ENCODE measurements at regions not wholly inside any gene's neighbourhood (a gene's known extent, or its start where the extent isn't known, plus 50 kb on each side); places are given as distances from the start of the nearest gene placed in this dataset.

DNA sequence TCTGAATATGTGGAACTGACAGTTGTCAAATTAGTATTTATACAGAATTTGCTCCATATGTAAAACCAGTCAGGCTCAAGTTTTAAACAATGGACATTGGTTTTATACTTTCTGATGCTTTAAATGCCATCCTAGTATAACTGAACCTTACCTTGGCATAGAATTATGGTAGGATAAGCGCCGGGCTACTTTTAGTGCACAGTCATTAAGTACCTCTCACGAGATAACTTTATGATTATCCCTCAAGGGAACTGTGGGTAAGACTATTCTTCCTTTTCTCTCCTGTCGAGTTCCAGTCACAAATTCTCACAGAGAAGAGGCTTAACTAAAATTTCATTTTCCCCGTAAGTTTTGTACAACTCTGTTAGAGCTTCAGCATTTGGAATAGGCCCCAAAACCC, 110.6 kb upstream of the PTPRK start:
- H3K27me3 ChIP-seq: no peaks in the 10 kb centered on the region
- H3K4me1 ChIP-seq: no peaks in the 10 kb centered on the region
- H3K9me3 ChIP-seq: no peaks in the 10 kb centered on the region
- no peaks in the 10 kb centered on the region for H3K36me3 ChIP-seq
- no peak overlapping the region for H3K27ac ChIP-seq
- intact Hi-C loops (cut with DNase I): no loop called here
- H3K4me3 ChIP-seq: no peak overlapping the region
- DNase-seq (ENCODE audit: low spot score in 2 of 2): no peak
- TF ChIP-seq, protein P1, sequence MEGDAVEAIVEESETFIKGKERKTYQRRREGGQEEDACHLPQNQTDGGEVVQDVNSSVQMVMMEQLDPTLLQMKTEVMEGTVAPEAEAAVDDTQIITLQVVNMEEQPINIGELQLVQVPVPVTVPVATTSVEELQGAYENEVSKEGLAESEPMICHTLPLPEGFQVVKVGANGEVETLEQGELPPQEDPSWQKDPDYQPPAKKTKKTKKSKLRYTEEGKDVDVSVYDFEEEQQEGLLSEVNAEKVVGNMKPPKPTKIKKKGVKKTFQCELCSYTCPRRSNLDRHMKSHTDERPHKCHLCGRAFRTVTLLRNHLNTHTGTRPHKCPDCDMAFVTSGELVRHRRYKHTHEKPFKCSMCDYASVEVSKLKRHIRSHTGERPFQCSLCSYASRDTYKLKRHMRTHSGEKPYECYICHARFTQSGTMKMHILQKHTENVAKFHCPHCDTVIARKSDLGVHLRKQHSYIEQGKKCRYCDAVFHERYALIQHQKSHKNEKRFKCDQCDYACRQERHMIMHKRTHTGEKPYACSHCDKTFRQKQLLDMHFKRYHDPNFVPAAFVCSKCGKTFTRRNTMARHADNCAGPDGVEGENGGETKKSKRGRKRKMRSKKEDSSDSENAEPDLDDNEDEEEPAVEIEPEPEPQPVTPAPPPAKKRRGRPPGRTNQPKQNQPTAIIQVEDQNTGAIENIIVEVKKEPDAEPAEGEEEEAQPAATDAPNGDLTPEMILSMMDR (IDR thresholded peaks at IDR 0.05): no peak

DNA sequence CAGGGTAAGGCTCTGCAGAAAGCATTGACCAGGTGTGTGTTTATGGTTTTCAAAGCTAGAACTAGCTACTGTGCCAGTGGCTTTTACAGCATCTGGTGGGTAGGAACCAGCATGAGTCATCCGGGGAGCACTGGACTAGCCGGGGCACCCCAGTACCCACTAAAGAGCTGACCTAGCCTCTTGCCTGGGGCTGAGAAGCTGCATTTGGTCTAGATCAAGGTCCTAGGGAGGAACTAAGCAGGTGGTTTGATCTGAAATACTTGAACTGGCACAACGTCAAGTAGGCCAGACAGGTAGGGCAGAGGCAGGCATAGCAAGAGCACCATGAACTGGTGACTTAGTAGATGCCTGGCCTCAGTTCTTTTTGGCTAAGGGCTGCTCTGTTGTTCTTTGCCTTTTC, 109.8 kb upstream of the PTPRK start:
- Histone ChIP-seq H3K9me3 (no peaks in the 10 kb centered on the region), H3K36me3 (no peaks in the 10 kb centered on the region), H3K27me3 (no peaks in the 10 kb centered on the region), H3K4me3 (no peak overlapping the region), H3K4me1 (no peaks in the 10 kb centered on the region), H3K27ac (no peak overlapping the region)
- TF ChIP-seq, protein P1 (IDR thresholded peaks at IDR 0.05): no peak
- intact Hi-C loops (cut with DNase I): no loop called here
- DNase-seq (ENCODE audit: low spot score in 2 of 2): no peak

DNA sequence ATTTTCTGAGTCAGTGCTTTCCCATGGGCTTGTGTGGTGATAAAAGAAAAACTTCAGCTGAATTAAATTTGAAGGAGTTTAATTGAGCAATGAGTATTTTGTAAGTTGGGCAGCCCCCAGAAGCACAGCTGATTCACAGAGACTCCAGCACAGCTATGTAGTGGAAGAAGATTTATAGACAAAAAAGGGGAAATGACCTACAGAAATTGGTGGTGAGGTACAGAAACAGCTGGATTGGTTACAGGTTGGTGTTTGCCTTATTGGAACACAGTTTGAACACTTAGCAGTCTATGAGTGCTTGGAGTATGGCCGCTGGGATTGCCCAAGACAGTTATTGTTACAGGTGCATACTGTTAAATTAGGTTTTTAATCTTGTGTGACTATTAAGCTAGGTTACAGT, 96.9 kb upstream of the PTPRK start:
- Histone ChIP-seq H3K9me3 (peaks cover 0 to 8% of the 10 kb centered on the region in 2 donors), H3K4me1 (no peaks in the 10 kb centered on the region), H3K4me3 (no peak overlapping the region), H3K27me3 (no peaks in the 10 kb centered on the region), H3K27ac (no peak overlapping the region), H3K36me3 (no peaks in the 10 kb centered on the region)
- TF ChIP-seq, protein P1 (IDR thresholded peaks at IDR 0.05): no peak
- DNase-seq (ENCODE audit: low spot score in 2 of 2): no peak
- intact Hi-C loops (cut with DNase I): no loop called here

DNA sequence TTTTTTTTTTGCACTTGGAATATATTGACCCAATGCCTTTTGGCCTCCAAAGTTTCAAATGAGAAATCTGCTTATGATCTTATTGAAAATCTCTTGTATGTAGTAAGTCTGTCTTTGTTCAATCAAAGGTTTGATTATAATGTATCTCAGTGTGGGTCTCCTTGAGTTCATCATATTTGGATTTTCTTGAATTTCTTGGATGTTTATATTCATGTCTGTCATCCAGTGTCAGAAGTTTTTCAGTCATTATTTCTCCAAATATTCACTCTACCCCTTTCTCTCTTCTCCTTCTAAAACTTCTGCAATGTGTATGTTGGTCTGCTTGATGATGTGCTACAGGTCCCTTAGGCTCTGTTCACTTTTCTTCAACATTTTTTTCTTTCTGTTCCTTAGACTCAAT, 95.9 kb upstream of the PTPRK start:
- intact Hi-C loops (cut with DNase I): no loop called here
- H3K4me3 ChIP-seq: no peak overlapping the region

DNA sequence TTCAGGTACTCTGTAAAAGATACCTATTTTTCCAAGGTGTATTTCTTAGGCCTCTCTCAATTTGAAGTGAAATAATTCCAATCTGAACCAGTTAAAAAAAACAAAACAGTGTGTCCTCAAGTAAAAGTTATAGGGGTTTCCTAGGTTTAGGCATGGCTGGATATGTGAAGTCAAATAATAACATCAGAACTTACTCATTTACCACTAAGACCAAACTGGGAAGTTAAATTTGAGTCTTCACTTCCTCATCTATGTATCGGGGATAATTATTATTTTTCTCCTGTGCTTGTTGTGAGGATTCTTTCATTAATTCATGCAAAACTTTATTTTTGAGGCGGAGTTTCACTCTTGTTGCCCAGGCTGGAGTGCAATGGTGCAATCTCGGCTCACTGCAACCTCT, 86.2 kb upstream of the PTPRK start:
- Histone ChIP-seq H3K27ac (no peak overlapping the region), H3K4me1 (no peaks in the 10 kb centered on the region), H3K9me3 (no peaks in the 10 kb centered on the region), H3K4me3 (no peak overlapping the region), H3K27me3 (no peaks in the 10 kb centered on the region), H3K36me3 (no peaks in the 10 kb centered on the region)
- intact Hi-C loops (cut with DNase I): no loop called here
- no peak for DNase-seq (ENCODE audit: low spot score in 2 of 2)
- TF ChIP-seq, protein P1 (IDR thresholded peaks at IDR 0.05): no peak

More for the DNA sequence above, 95.9 kb upstream of the PTPRK start:
- peaks cover 0 to 8% of the 10 kb centered on the region in 2 donors for H3K9me3 ChIP-seq
- no peak for DNase-seq (ENCODE audit: low spot score in 2 of 2)
- no peak overlapping the region for H3K27ac ChIP-seq
- no peaks in the 10 kb centered on the region for H3K27me3 ChIP-seq
- no peaks in the 10 kb centered on the region for H3K4me1 ChIP-seq
- TF ChIP-seq, protein P1 (IDR thresholded peaks at IDR 0.05): no peak
- H3K36me3 ChIP-seq: no peaks in the 10 kb centered on the region

DNA sequence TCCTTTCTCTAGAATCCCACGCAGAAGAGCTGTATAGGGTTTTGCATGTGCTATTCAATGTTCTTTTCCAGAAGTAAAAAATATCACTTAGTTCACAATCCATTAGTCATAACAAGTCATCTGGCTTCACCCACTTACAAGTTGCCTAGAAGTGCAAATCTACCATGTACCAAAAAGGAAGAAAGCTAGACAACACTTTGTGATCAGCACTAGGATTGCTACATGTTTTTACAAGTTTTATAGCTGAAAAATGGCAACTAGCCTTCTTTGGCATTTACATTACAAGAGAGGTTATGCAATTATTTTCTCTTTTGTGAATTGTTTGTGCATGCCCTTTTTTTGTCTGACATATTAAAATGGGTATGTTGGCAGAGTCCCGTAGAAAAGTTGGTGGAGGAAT, 85.6 kb upstream of the PTPRK start:
- H3K27me3 ChIP-seq: no peaks in the 10 kb centered on the region
- DNase-seq (ENCODE audit: low spot score in 2 of 2): no peak
- intact Hi-C loops (cut with DNase I): no loop called here

More for the DNA sequence above, 85.6 kb upstream of the PTPRK start:
- no peak overlapping the region for H3K4me3 ChIP-seq
- H3K4me1 ChIP-seq: no peaks in the 10 kb centered on the region
- TF ChIP-seq, protein P1 (IDR thresholded peaks at IDR 0.05): no peak
- no peaks in the 10 kb centered on the region for H3K9me3 ChIP-seq
- H3K27ac ChIP-seq: no peak overlapping the region
- H3K36me3 ChIP-seq: no peaks in the 10 kb centered on the region
